Fibroblast of lung (primary cell): ENCODE measurements at regions not wholly inside any gene's neighbourhood (a gene's known extent, or its start where the extent isn't known, plus 50 kb on each side); places are given as distances from the start of the nearest gene placed in this dataset.

Experiments
- DNase-seq, 2 donors: peaks; one replicate each; pipeline versions ENCODE4 v3.0.0 to v3.0.0-alpha.2; 2010; ENCODE audit warnings: low read depth in 2 of 2
- H2AFZ ChIP-seq: 2 replicates; pipeline ENCODE4 v1.5.1; 2012; ENCODE audit warnings: low read length, control low read depth, inconsistent platforms
- H3K27ac ChIP-seq: 2 replicates; pipeline ENCODE4 v1.5.1; 2011; ENCODE audit warnings: low read length, control low read depth; ENCODE audit not compliant: insufficient read depth
- H3K27me3 ChIP-seq: 2 replicates; pipeline ENCODE4 v1.5.1; 2011; ENCODE audit warnings: mild to moderate bottlenecking, low read length; ENCODE audit not compliant: control insufficient read depth, insufficient read depth
- H3K36me3 ChIP-seq: 2 replicates; pipeline ENCODE4 v1.5.1; 2011; ENCODE audit warnings: low read length; ENCODE audit not compliant: control insufficient read depth, insufficient read depth
- H3K4me1 ChIP-seq: 2 replicates; pipeline ENCODE4 v1.5.1; 2011; ENCODE audit warnings: low read length; ENCODE audit not compliant: control insufficient read depth, insufficient read depth; ENCODE audit errors: extremely low read depth
- H3K4me2 ChIP-seq: 2 replicates; pipeline ENCODE4 v1.5.1; 2011; ENCODE audit warnings: low read length, control low read depth; ENCODE audit not compliant: insufficient read depth; ENCODE audit errors: extremely low read depth
- H3K4me3 ChIP-seq, 4 experiments: fragments of 200-600 bp in 1 of 4; sonication (generic) in 1 of 4; replicated peaks in 1 of 4; 2 replicates each; pipeline ENCODE4 v1.5.1; 2011 to 2016; ENCODE audit warnings: low read length in 4 of 4, low read depth in 3 of 4, mild to moderate bottlenecking in 3 of 4, control low read depth in 2 of 4, inconsistent platforms in 1 of 4, mixed read lengths in 1 of 4; ENCODE audit not compliant: insufficient read depth in 1 of 4; ENCODE audit errors: control extremely low read depth in 1 of 4
- H3K79me2 ChIP-seq: 2 replicates; pipeline ENCODE4 v1.5.1; 2012; ENCODE audit warnings: mild to moderate bottlenecking, low read length, inconsistent platforms; ENCODE audit not compliant: control insufficient read depth, insufficient read depth
- H3K9ac ChIP-seq: 2 replicates; pipeline ENCODE4 v1.5.1; 2011; ENCODE audit warnings: mild to moderate bottlenecking, low read length, control low read depth; ENCODE audit not compliant: insufficient read depth
- H3K9me3 ChIP-seq: 2 replicates; pipeline ENCODE4 v1.5.1; 2012; ENCODE audit warnings: low read depth, low read length; ENCODE audit not compliant: control insufficient read depth, insufficient read depth
- H4K20me1 ChIP-seq: 2 replicates; pipeline ENCODE4 v1.5.1; 2011; ENCODE audit warnings: low read length; ENCODE audit not compliant: control insufficient read depth, insufficient read depth; ENCODE audit errors: extremely low read depth
- EZH2 ChIP-seq: IDR thresholded peaks from 2 replicates; pipeline ENCODE4 v1.5.1; 2012; ENCODE audit warnings: low read length, control low read depth, mild to moderate bottlenecking; ENCODE audit errors: missing control alignments
- TF ChIP-seq, protein P1 (sequence below), 2 donors: IDR thresholded peaks in 1 of 2; conservative IDR thresholded peaks in 1 of 2; 1 replicate in 1 of 2; 2 replicates in 1 of 2; pipeline ENCODE4 v1.5.1; 2011 to 2012; ENCODE audit warnings: low read length in 2 of 2, control low read depth in 1 of 2, inconsistent platforms in 1 of 2, low read depth in 1 of 2, mild to moderate bottlenecking in 1 of 2

- no peak for DNase-seq
- Histone ChIP-seq H3K79me2 (no peaks in the 10 kb centered on the region), H3K36me3 (no peaks in the 10 kb centered on the region), H3K4me2 (no peak overlapping the region), H3K9me3 (no peaks in the 10 kb centered on the region), H4K20me1 (no peaks in the 10 kb centered on the region), H3K4me3 (no peak overlapping the region), H3K4me1 (no peaks in the 10 kb centered on the region), H3K27me3 (no peaks in the 10 kb centered on the region), H2AFZ (no peak overlapping the region), H3K27ac (no peak overlapping the region), H3K9ac (no peak overlapping the region)
- no peak for TF ChIP-seq EZH2
- TF ChIP-seq, protein P1, sequence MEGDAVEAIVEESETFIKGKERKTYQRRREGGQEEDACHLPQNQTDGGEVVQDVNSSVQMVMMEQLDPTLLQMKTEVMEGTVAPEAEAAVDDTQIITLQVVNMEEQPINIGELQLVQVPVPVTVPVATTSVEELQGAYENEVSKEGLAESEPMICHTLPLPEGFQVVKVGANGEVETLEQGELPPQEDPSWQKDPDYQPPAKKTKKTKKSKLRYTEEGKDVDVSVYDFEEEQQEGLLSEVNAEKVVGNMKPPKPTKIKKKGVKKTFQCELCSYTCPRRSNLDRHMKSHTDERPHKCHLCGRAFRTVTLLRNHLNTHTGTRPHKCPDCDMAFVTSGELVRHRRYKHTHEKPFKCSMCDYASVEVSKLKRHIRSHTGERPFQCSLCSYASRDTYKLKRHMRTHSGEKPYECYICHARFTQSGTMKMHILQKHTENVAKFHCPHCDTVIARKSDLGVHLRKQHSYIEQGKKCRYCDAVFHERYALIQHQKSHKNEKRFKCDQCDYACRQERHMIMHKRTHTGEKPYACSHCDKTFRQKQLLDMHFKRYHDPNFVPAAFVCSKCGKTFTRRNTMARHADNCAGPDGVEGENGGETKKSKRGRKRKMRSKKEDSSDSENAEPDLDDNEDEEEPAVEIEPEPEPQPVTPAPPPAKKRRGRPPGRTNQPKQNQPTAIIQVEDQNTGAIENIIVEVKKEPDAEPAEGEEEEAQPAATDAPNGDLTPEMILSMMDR (conservative IDR thresholded peaks at IDR 0.05 in 1 of 2, IDR thresholded peaks at IDR 0.05 in 1 of 2; ENCODE audit: low read depth in 1 of 2, low read length in 2 of 2), result no peak
Measured at GRCh38 chr7:92968502-92968901, 132.1 kb upstream of the CDK6 start.

DNA sequence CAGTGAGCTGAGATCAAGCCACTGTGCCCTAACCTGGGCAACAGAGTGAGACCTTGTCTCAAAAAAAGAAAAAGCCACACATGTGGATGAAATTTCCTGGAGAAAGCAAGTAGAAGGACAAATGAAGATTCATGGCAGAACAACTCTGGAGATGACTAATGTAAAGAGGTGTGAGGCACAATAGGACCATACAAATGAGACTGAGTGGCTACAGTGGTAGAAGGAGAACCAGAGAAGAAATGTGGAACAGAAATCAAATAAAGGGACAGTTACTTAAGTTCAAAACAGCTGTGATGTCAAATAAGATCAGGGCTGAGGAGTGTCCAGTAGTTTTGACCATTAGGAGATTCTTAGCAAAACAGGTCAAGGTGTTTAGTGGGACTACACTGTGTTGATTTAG, 130.9 kb upstream of the CDK6 start:
- no peaks in the 10 kb centered on the region for H4K20me1 ChIP-seq
- TF ChIP-seq EZH2, result no peak
- TF ChIP-seq, protein P1 (conservative IDR thresholded peaks at IDR 0.05 in 1 of 2, IDR thresholded peaks at IDR 0.05 in 1 of 2; ENCODE audit: low read depth in 1 of 2, low read length in 2 of 2), result no peak
- H3K4me2 ChIP-seq, result no peak overlapping the region

GRCh38 chr7:92964141-92964540, 127.8 kb upstream of the CDK6 start:
- no peak overlapping the region for H3K4me3 ChIP-seq
- no peak overlapping the region for H3K27ac ChIP-seq
- H3K4me2 ChIP-seq, result no peak overlapping the region
- H3K36me3 ChIP-seq, result no peaks in the 10 kb centered on the region
- no peak overlapping the region for H3K9ac ChIP-seq
- no peaks in the 10 kb centered on the region for H3K79me2 ChIP-seq
- H3K9me3 ChIP-seq, result no peaks in the 10 kb centered on the region
- no peaks in the 10 kb centered on the region for H4K20me1 ChIP-seq
- TF ChIP-seq EZH2, result no peak
- no peak for DNase-seq
- H2AFZ ChIP-seq, result no peak overlapping the region
- no peaks in the 10 kb centered on the region for H3K27me3 ChIP-seq
- no peaks in the 10 kb centered on the region for H3K4me1 ChIP-seq

More for the DNA sequence above, 130.9 kb upstream of the CDK6 start:
- no peaks in the 10 kb centered on the region for H3K79me2 ChIP-seq
- H3K4me1 ChIP-seq, result no peaks in the 10 kb centered on the region
- no peak for DNase-seq
- no peak overlapping the region for H3K9ac ChIP-seq
- no peaks in the 10 kb centered on the region for H3K9me3 ChIP-seq
- H3K36me3 ChIP-seq, result no peaks in the 10 kb centered on the region
- no peaks in the 10 kb centered on the region for H3K27me3 ChIP-seq
- no peak overlapping the region for H3K27ac ChIP-seq
- no peak overlapping the region for H3K4me3 ChIP-seq
- H2AFZ ChIP-seq, result no peak overlapping the region
